Thoracic aorta (tissue), 2 donors: ENCODE measurements at regions not wholly inside any gene's neighbourhood (a gene's known extent, or its start where the extent isn't known, plus 50 kb on each side); places are given as distances from the start of the nearest gene placed in this dataset.

ENCODE experiments used
- ATAC-seq: fragments of 150-250 bp; one replicate; pipeline ENCODE4 v1.8.0; 2017; ENCODE audit warnings: low read depth; ENCODE audit not compliant: insufficient number of reproducible peaks, low FRiP score
- DNase-seq: peaks from one replicate; pipeline ENCODE4 v3.0.0-alpha.2; 2020; ENCODE audit warnings: low spot score
- H3K27ac ChIP-seq, 2 donors: fragments of 200-600 bp; sonication (generic); 1 replicate in 1 of 2; 2 replicates in 1 of 2; pipeline ENCODE4 v1.5.1; 2016; ENCODE audit warnings: mild to moderate bottlenecking in 2 of 2, moderate library complexity in 2 of 2
- H3K27me3 ChIP-seq: fragments of 200-600 bp; sonication (generic); replicated peaks from 2 replicates; pipeline ENCODE4 v1.6.0; 2016; ENCODE audit warnings: mild to moderate bottlenecking; ENCODE audit not compliant: insufficient read depth
- H3K36me3 ChIP-seq: fragments of 200-600 bp; sonication (generic); one replicate; pipeline ENCODE4 v1.5.1; 2016
- H3K4me1 ChIP-seq, 2 donors: fragments of 200-600 bp; sonication (generic); 1 replicate in 1 of 2; 2 replicates in 1 of 2; pipeline versions ENCODE4 v1.5.1 to v1.6.0; 2016; ENCODE audit warnings: low read depth in 2 of 2, mild to moderate bottlenecking in 1 of 2; ENCODE audit not compliant: control insufficient read depth in 1 of 2
- H3K4me3 ChIP-seq: fragments of 200-600 bp; sonication (generic); 2 replicates; pipeline ENCODE4 v1.5.1; 2016; ENCODE audit warnings: mild to moderate bottlenecking
- H3K9me3 ChIP-seq: fragments of 200-600 bp; sonication (generic); 2 replicates; pipeline ENCODE4 v1.5.1; 2016
- TF ChIP-seq, protein P1 (sequence below): fragments of 200-600 bp; sonication (generic); IDR thresholded peaks from one replicate; pipeline ENCODE4 v1.5.1; 2019; ENCODE audit warnings: antibody characterized with exemption

- no peaks in the 10 kb centered on the region for H3K9me3 ChIP-seq
- H3K36me3 ChIP-seq: no peaks in the 10 kb centered on the region
- H3K4me3 ChIP-seq: no peak overlapping the region
- DNase-seq: no peak
- no peaks in the 10 kb centered on the region for H3K27me3 ChIP-seq
- ATAC-seq: no peak
- no peak overlapping the region for H3K27ac ChIP-seq
- TF ChIP-seq, protein P1, sequence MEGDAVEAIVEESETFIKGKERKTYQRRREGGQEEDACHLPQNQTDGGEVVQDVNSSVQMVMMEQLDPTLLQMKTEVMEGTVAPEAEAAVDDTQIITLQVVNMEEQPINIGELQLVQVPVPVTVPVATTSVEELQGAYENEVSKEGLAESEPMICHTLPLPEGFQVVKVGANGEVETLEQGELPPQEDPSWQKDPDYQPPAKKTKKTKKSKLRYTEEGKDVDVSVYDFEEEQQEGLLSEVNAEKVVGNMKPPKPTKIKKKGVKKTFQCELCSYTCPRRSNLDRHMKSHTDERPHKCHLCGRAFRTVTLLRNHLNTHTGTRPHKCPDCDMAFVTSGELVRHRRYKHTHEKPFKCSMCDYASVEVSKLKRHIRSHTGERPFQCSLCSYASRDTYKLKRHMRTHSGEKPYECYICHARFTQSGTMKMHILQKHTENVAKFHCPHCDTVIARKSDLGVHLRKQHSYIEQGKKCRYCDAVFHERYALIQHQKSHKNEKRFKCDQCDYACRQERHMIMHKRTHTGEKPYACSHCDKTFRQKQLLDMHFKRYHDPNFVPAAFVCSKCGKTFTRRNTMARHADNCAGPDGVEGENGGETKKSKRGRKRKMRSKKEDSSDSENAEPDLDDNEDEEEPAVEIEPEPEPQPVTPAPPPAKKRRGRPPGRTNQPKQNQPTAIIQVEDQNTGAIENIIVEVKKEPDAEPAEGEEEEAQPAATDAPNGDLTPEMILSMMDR: no peak
- no peaks in the 10 kb centered on the region for H3K4me1 ChIP-seq
Measured at GRCh38 chr13:79943346-79944023, 397.4 kb downstream of the SPRY2 start.

- TF ChIP-seq, protein P1: no peak
- Histone ChIP-seq H3K27me3 (no peaks in the 10 kb centered on the region), H3K9me3 (no peaks in the 10 kb centered on the region), H3K4me3 (no peak overlapping the region), H3K36me3 (no peaks in the 10 kb centered on the region), H3K27ac (no peak overlapping the region), H3K4me1 (peaks cover 6 to 13% of the 10 kb centered on the region in 2 donors)
- DNase-seq (no peak), ATAC-seq (no peak)
Measured at GRCh38 chr13:79941752-79942151, 399.2 kb downstream of the SPRY2 start.

GRCh38 chr13:79939689-79940088, 401.2 kb downstream of the SPRY2 start:
- ATAC-seq: no peak
- Histone ChIP-seq H3K4me3 (no peak overlapping the region), H3K27me3 (no peaks in the 10 kb centered on the region), H3K9me3 (no peaks in the 10 kb centered on the region), H3K4me1 (peaks cover 12 to 29% of the 10 kb centered on the region in 2 donors), H3K36me3 (no peaks in the 10 kb centered on the region), H3K27ac (no peak overlapping the region)
- TF ChIP-seq, protein P1: no peak
- no peak for DNase-seq

- Histone ChIP-seq H3K27me3 (no peaks in the 10 kb centered on the region), H3K36me3 (no peaks in the 10 kb centered on the region), H3K27ac (peak overlapping the region; percentile 89 to 93), H3K4me1 (peaks cover 12 to 29% of the 10 kb centered on the region in 2 donors), H3K9me3 (no peaks in the 10 kb centered on the region), H3K4me3 (no peak overlapping the region)
- DNase-seq: no peak
- ATAC-seq: no peak
- TF ChIP-seq, protein P1: no peak
Measured at GRCh38 chr13:79937771-79938216, 403.1 kb downstream of the SPRY2 start.

DNA sequence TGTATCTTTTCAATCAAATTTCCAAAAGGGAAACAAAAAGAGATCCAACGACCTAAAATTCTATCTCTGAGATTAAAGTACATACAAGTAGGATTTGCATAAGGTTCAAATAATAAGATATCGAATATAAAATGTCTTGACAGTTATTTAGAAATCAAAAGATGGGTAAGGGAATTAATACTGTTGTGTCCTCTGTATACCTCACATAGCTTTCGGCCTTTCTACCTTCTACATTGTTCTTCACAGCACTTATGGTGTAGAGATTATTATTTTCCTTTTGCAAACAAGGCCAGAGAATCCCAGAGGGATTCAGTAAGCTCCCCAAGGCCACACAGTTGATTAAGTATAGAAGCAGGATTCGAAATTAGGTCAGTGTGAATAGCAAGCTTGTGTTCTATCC, 403.6 kb downstream of the SPRY2 start:
- peak overlapping the region; percentile 89 to 93 for H3K27ac ChIP-seq
- no peaks in the 10 kb centered on the region for H3K27me3 ChIP-seq
- DNase-seq: no peak
- TF ChIP-seq, protein P1: no peak
- H3K4me1 ChIP-seq: peaks cover 12 to 29% of the 10 kb centered on the region in 2 donors
- H3K9me3 ChIP-seq: no peaks in the 10 kb centered on the region
- ATAC-seq: no peak
- H3K36me3 ChIP-seq: no peaks in the 10 kb centered on the region
- no peak overlapping the region for H3K4me3 ChIP-seq
